HCT116 (cell line): ENCODE measurements at regions not wholly inside any gene's neighbourhood (a gene's known extent, or its start where the extent isn't known, plus 50 kb on each side); places are given as distances from the start of the nearest gene placed in this dataset.

Experiments
- ATAC-seq: fragments of 200-7000 bp; cut with Tn5 transposase; 2 replicates; pipeline ENCODE4 v1.9.1; 2020; ENCODE audit warnings: mild to moderate bottlenecking, moderate library complexity
- BruUV-seq: library from RNA; stranded (reverse); fragments of 400-500 nt; replicated peaks from 2 replicates; lab custom pipeline; 2021; lab: Mats Ljungman, UMichigan
- CTCF ChIA-PET: fragments of 300-600 bp; sonication (Branson Sonifier 250); formaldehyde crosslinking; loops from one replicate; lab custom pipeline; 2021; ENCODE audit warnings: antibody characterized with exemption; lab: Charles Lee
- POLR2A ChIA-PET: fragments of 300-600, 350-600 bp; sonication (Branson Sonifier 250); formaldehyde crosslinking; loops from one replicate; lab custom pipeline; 2021; ENCODE audit warnings: antibody characterized with exemption; lab: Charles Lee
- RAD21 ChIA-PET, 2 experiments: fragments of 300-600 bp; sonication (Branson Sonifier 250); formaldehyde crosslinking; loops; one replicate each; lab custom pipeline; 2023; ENCODE audit warnings: low total read pairs in 2 of 2; ENCODE audit not compliant: uncharacterized antibody in 2 of 2, unreplicated experiment in 2 of 2, low non-redundant PET in 1 of 2; lab: Charles Lee
- DNase-seq: peaks from one replicate; pipeline ENCODE4 v3.0.0-alpha.2; 2010; ENCODE audit warnings: low read depth, low spot score
- H2AFZ ChIP-seq: fragments of 200-600 bp; shearing (Covaris generic), sonication (generic); 2 replicates; pipeline ENCODE4 v1.6.1; 2017; ENCODE audit warnings: low read depth, mixed run types, mixed read lengths, antibody characterized with exemption, low read length; ENCODE audit not compliant: poor library complexity, severe bottlenecking
- H3K27ac ChIP-seq: 2 replicates; pipeline ENCODE4 v1.5.1; 2012; ENCODE audit warnings: low read depth, low read length
- H3K27me3 ChIP-seq: fragments of 200-600 bp; sonication (generic); 2 replicates; pipeline ENCODE4 v1.6.1; 2016; ENCODE audit warnings: mixed run types, low read length, mixed read lengths; ENCODE audit not compliant: insufficient read depth
- H3K36me3 ChIP-seq, 2 experiments: fragments of 200-500 bp in 1 of 2; fragments of 200-600 bp in 1 of 2; sonication (Bioruptor generic) in 1 of 2; sonication (generic) in 1 of 2; 2 replicates each; pipeline versions ENCODE4 v1.5.1 to v1.6.1; 2014 to 2016; ENCODE audit warnings: low read length in 2 of 2, inconsistent platforms in 1 of 2, mixed read lengths in 1 of 2, mixed run types in 1 of 2; ENCODE audit not compliant: insufficient read depth in 2 of 2, control insufficient read depth in 1 of 2
- H3K4me1 ChIP-seq, 2 experiments: fragments of 200-600 bp in 1 of 2; sonication (generic) in 1 of 2; 2 replicates each; pipeline versions ENCODE4 v1.5.1 to v1.6.1; 2012 to 2017; ENCODE audit warnings: low read length in 2 of 2, inconsistent platforms in 1 of 2, mild to moderate bottlenecking in 1 of 2, mixed read lengths in 1 of 2, mixed run types in 1 of 2, moderate library complexity in 1 of 2; ENCODE audit not compliant: insufficient read depth in 2 of 2, control insufficient read depth in 1 of 2
- H3K4me2 ChIP-seq: fragments of 200-600 bp; sonication (generic); 2 replicates; pipeline ENCODE4 v1.6.1; 2017; ENCODE audit warnings: mixed run types, low read length, mixed read lengths
- H3K4me3 ChIP-seq, 2 experiments: fragments of 200-600 bp in 1 of 2; sonication (generic) in 1 of 2; replicated peaks in 1 of 2; 2 replicates each; pipeline ENCODE4 v1.5.1; 2011 to 2016; ENCODE audit warnings: low read length in 2 of 2, control low read depth in 1 of 2, low read depth in 1 of 2, mild to moderate bottlenecking in 1 of 2, mixed read lengths in 1 of 2, mixed run types in 1 of 2
- H3K79me2 ChIP-seq: fragments of 200-600 bp; sonication (generic); 2 replicates; pipeline ENCODE4 v1.6.1; 2017; ENCODE audit warnings: mild to moderate bottlenecking, mixed run types, low read length, moderate library complexity, mixed read lengths; ENCODE audit not compliant: insufficient read depth
- H3K9ac ChIP-seq: fragments of 200-600 bp; sonication (generic); 2 replicates; pipeline ENCODE4 v1.6.1; 2016; ENCODE audit warnings: low read length, mixed read lengths
- H3K9me2 ChIP-seq: fragments of 200-600 bp; sonication (generic), shearing (Covaris generic); 2 replicates; pipeline ENCODE4 v1.6.1; 2017; ENCODE audit warnings: mixed run types, mild to moderate bottlenecking, moderate library complexity; ENCODE audit not compliant: insufficient read depth
- H3K9me3 ChIP-seq, 2 experiments: fragments of 200-500 bp in 1 of 2; fragments of 200-600 bp in 1 of 2; sonication (Bioruptor generic) in 1 of 2; sonication (generic) in 1 of 2; 2 replicates each; pipeline ENCODE4 v1.6.1; 2014 to 2017; ENCODE audit warnings: low read length in 2 of 2, mixed read lengths in 2 of 2, inconsistent platforms in 1 of 2, low read depth in 1 of 2, mild to moderate bottlenecking in 1 of 2, mixed run types in 1 of 2, moderate library complexity in 1 of 2; ENCODE audit not compliant: control insufficient read depth in 1 of 2, insufficient read depth in 1 of 2
- H4K20me1 ChIP-seq: fragments of 200-600 bp; sonication (generic), shearing (Covaris generic); 2 replicates; pipeline ENCODE4 v1.6.1; 2017; ENCODE audit warnings: mixed run types, mild to moderate bottlenecking, moderate library complexity; ENCODE audit not compliant: insufficient read depth
- CBX3 ChIP-seq: IDR thresholded peaks from 2 replicates; pipeline ENCODE4 v1.6.1; 2012; ENCODE audit warnings: low read depth
- CEBPB ChIP-seq: IDR thresholded peaks from 2 replicates; pipeline ENCODE4 v1.6.1; 2012; ENCODE audit warnings: low read depth
- CTCF ChIP-seq, 3 experiments: fragments of 200-600 bp in 1 of 3; sonication (generic) in 1 of 3; IDR thresholded peaks in 2 of 3; conservative IDR thresholded peaks in 1 of 3; 2 replicates each; pipeline ENCODE4 v1.5.1; 2012 to 2017; ENCODE audit warnings: low read depth in 2 of 3, low read length in 2 of 3, antibody characterized with exemption in 1 of 3, borderline replicate concordance in 1 of 3, control low read depth in 1 of 3, mild to moderate bottlenecking in 1 of 3, mixed read lengths in 1 of 3, mixed run types in 1 of 3, moderate library complexity in 1 of 3; ENCODE audit not compliant: insufficient read depth in 1 of 3
- EZH2phosphoT487 ChIP-seq: fragments of 200-600 bp; IDR thresholded peaks from 2 replicates; pipeline ENCODE4 v1.6.1; 2018; ENCODE audit warnings: antibody characterized with exemption, borderline replicate concordance
- MAX ChIP-seq: IDR thresholded peaks from 2 replicates; pipeline ENCODE4 v1.6.1; 2012
- POLR2AphosphoS5 ChIP-seq: IDR thresholded peaks from 2 replicates; pipeline ENCODE4 v1.6.1; 2011; ENCODE audit warnings: mild to moderate bottlenecking, low read depth, low read length, moderate library complexity
- RAD21 ChIP-seq: IDR thresholded peaks from 2 replicates; pipeline ENCODE4 v1.6.1; 2012; ENCODE audit warnings: low read depth, mild to moderate bottlenecking
- SIN3A ChIP-seq: IDR thresholded peaks from 2 replicates; pipeline ENCODE4 v1.6.1; 2012; ENCODE audit warnings: low read depth
- SRF ChIP-seq: IDR thresholded peaks from 2 replicates; pipeline ENCODE4 v1.6.1; 2012; ENCODE audit warnings: low read depth
- YY1 ChIP-seq: IDR thresholded peaks from 2 replicates; pipeline ENCODE4 v1.6.1; 2011; ENCODE audit warnings: low read length, low read depth, moderate library complexity, mild to moderate bottlenecking; ENCODE audit not compliant: insufficient replicate concordance; ENCODE audit errors: extremely low read depth
- intact Hi-C: fragments of 100-400 bp; cut with micrococcal nuclease; formaldehyde crosslinking; loops from 2 replicates; pipeline ENCODE4 v1.10.0; 2022

DNA sequence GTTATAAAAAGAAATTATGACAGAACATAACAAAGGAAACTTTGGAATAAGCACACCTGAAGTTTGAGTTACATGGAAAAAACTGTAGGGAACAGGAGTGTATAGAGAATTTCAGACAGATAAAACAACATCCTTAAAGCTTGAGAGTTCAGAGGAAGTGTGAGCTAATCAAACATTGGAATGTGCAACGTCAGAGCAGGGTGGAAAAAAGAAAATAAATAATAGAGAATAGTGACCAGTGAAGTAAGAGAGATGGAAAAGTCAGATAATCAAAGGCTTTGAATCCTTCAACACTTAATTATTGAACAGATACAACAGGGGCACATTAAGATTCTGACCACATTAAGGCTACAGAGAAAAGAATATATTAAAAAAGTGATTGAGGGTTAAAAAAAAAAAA is 128.5 kb upstream of the CDH10 start:
- CTCF ChIA-PET: no interaction called here
- ATAC-seq (no peak), DNase-seq (no peak)
- no peaks in the 10 kb centered on the region for H4K20me1 ChIP-seq
- H3K4me3 ChIP-seq: no peak overlapping the region
- intact Hi-C loops: no loop called here
- no peak overlapping the region for H3K9ac ChIP-seq
- TF ChIP-seq MAX (no peak), SIN3A (no peak), SRF (no peak), CTCF (IDR thresholded peaks at IDR 0.05 in 2 of 3, conservative IDR thresholded peaks at IDR 0.05 in 1 of 3; ENCODE audit: borderline replicate concordance in 1 of 3, insufficient read depth in 1 of 3, low read depth in 2 of 3, low read length in 2 of 3) (no peak), RAD21 (no peak), CBX3 (no peak), POLR2AphosphoS5 (no peak), YY1 (no peak), EZH2phosphoT487 (no peak), CEBPB (no peak)
- no TSS peak for BruUV-seq
- H3K9me3 ChIP-seq: peaks cover 3 to 15% of the 10 kb centered on the region in 2 experiments; a peak in 2 of 4 replicates
- RAD21 ChIA-PET: no interaction called here
- no peaks in the 10 kb centered on the region for H3K9me2 ChIP-seq
- H3K4me1 ChIP-seq: no peaks in the 10 kb centered on the region
- no peaks in the 10 kb centered on the region for H3K79me2 ChIP-seq
- no peak overlapping the region for H3K27ac ChIP-seq
- H2AFZ ChIP-seq: no peak overlapping the region
- POLR2A ChIA-PET: no interaction called here
- H3K4me2 ChIP-seq: no peak overlapping the region
- H3K27me3 ChIP-seq: no peaks in the 10 kb centered on the region
- no peaks in the 10 kb centered on the region for H3K36me3 ChIP-seq
